ENCODE measurements at regions not wholly inside any gene's neighbourhood (a gene's known extent, or its start where the extent isn't known, plus 50 kb on each side); places are given as distances from the start of the nearest gene placed in this dataset.

DNA sequence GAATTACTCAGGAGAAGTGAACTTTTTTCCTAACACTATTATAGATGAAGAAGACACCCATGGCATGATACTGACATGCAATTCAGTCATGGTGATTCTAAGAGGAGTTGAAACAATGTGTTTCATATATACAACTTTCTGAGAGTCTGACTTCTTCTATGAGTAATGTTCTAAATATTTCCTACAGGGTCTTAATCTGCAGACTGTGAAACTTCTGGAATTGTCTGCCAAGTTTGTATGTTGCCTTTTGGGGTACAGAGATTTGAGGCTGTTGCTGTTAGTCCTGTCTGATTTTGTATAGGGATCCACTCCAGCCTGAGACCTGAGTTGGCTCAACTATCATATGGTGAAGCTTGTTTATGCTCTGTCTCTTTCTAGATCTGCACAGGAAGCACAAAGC lies 160.6 kb upstream of the GATB start:
- no peak for TF ChIP-seq POLR2A (IDR thresholded peaks at IDR 0.05)
- TF ChIP-seq, protein P1, sequence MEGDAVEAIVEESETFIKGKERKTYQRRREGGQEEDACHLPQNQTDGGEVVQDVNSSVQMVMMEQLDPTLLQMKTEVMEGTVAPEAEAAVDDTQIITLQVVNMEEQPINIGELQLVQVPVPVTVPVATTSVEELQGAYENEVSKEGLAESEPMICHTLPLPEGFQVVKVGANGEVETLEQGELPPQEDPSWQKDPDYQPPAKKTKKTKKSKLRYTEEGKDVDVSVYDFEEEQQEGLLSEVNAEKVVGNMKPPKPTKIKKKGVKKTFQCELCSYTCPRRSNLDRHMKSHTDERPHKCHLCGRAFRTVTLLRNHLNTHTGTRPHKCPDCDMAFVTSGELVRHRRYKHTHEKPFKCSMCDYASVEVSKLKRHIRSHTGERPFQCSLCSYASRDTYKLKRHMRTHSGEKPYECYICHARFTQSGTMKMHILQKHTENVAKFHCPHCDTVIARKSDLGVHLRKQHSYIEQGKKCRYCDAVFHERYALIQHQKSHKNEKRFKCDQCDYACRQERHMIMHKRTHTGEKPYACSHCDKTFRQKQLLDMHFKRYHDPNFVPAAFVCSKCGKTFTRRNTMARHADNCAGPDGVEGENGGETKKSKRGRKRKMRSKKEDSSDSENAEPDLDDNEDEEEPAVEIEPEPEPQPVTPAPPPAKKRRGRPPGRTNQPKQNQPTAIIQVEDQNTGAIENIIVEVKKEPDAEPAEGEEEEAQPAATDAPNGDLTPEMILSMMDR (IDR thresholded peaks at IDR 0.05): no peak
- TF ChIP-seq POLR2AphosphoS5 (IDR thresholded peaks at IDR 0.05): no peak
- TF ChIP-seq EP300 (IDR thresholded peaks at IDR 0.05): no peak

All from upper lobe of left lung (tissue), 4 donors.